Testis (tissue), 2 donors: ENCODE measurements at regions not wholly inside any gene's neighbourhood (a gene's known extent, or its start where the extent isn't known, plus 50 kb on each side); places are given as distances from the start of the nearest gene placed in this dataset.
"Not testable (repeated sequence)": the region's sequence is repeated elsewhere in the genome, so short reads cannot be mapped to it uniquely, and the experiment has no call there.

Experiments used
- CTCF ChIP-seq, 3 experiments: fragments of 450-650 bp in 2 of 3; fragments of 200-600 bp in 1 of 3; sonication (generic) in 1 of 3; IDR thresholded peaks; one replicate each; pipeline ENCODE4 v1.5.1; 2016 to 2019; ENCODE audit warnings: antibody characterized with exemption in 3 of 3, mild to moderate bottlenecking in 2 of 3, moderate library complexity in 1 of 3
- POLR2A ChIP-seq: fragments of 450-650 bp; IDR thresholded peaks from one replicate; pipeline ENCODE4 v1.6.1; 2017; ENCODE audit warnings: antibody characterized with exemption, mild to moderate bottlenecking, moderate library complexity

- not testable (repeated sequence) for TF ChIP-seq CTCF (IDR thresholded peaks at IDR 0.05); POLR2A
These were observed 373.4 kb downstream of the DNAJB9 start for GRCh38 chr7:108943048-108943447.
